ENCODE measurements at regions not wholly inside any gene's neighbourhood (a gene's known extent, or its start where the extent isn't known, plus 50 kb on each side); places are given as distances from the start of the nearest gene placed in this dataset.

DNA sequence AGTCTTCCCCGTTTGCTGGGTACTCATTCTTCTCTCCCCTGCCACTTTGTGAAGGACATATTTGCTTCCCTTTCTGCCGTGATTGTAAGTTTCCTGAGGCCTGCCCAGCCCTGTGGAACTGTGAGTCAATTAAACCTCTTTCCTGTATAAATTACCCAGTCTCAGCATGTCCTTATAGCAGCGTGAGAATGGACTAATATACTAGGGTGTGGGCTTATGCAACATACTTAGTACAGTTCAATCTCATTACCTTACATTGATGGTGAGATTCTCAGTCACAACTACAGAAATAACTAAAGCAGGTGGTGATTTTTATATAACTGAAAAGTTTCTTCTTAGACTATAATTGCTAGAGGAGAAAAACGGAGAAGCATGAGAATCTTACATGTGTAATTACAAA, 237.9 kb upstream of the MMADHC start:
- Histone ChIP-seq H3K4me1 (ENCODE audit: control insufficient read depth, extremely low read depth, insufficient read depth, low read length) (peaks cover 3% of the 10 kb centered on the region), H3K27me3 (ENCODE audit: control insufficient read depth, extremely low read depth, insufficient read depth, low read length) (no peaks in the 10 kb centered on the region), H3K27ac (ENCODE audit: control insufficient read depth, insufficient read depth, low read length) (no peak overlapping the region), H3K4me2 (ENCODE audit: control insufficient read depth, extremely low read depth, insufficient read depth, low read depth, low read length) (no peak overlapping the region), H3K9me3 (ENCODE audit: control insufficient read depth, low read depth, low read length) (no peaks in the 10 kb centered on the region), H4K20me1 (ENCODE audit: control insufficient read depth, extremely low read depth, insufficient read depth, low read length) (no peaks in the 10 kb centered on the region), H3K79me2 (ENCODE audit: control insufficient read depth, insufficient read depth, low read length) (no peaks in the 10 kb centered on the region), H3K36me3 (ENCODE audit: control insufficient read depth in 2 of 2, extremely low read depth in 1 of 2, insufficient read depth in 2 of 2, low read length in 2 of 2) (no peaks in the 10 kb centered on the region), H3K9ac (ENCODE audit: control insufficient read depth, extremely low read depth, insufficient read depth, low read length) (no peak overlapping the region), H3K4me3 (ENCODE audit: control insufficient read depth in 2 of 3, extremely low read depth in 1 of 3, insufficient read depth in 2 of 3, low read depth in 1 of 3, low read length in 3 of 3) (no peak overlapping the region), H3K9me1 (ENCODE audit: control insufficient read depth, extremely low read depth, insufficient read depth, low read length) (no peaks in the 10 kb centered on the region), H2AFZ (ENCODE audit: control insufficient read depth, low read length) (no peak overlapping the region)
- no peak for DNase-seq (ENCODE audit: low read depth, low spot score)
- FAIRE-seq: no peak
- dilution Hi-C loops (cut with MboI; ENCODE audit: extremely low pct_ligation_motif_present, low sequenced_read_pairs): no loop called here
- TF ChIP-seq EZH2 (IDR thresholded peaks at IDR 0.05; ENCODE audit: low read length) (no peak), CTCF (optimal IDR thresholded peaks at IDR 0.05 in 1 of 3, IDR thresholded peaks at IDR 0.05 in 1 of 3, conservative IDR thresholded peaks at IDR 0.05 in 1 of 3; ENCODE audit: extremely low read depth in 1 of 3, insufficient read depth in 2 of 3, low read length in 3 of 3) (no peak)

GRCh38 chr2:149824136-149824535, 236.6 kb upstream of the MMADHC start:
- Histone ChIP-seq H3K9me3 (ENCODE audit: control insufficient read depth, low read depth, low read length) (no peaks in the 10 kb centered on the region), H4K20me1 (ENCODE audit: control insufficient read depth, extremely low read depth, insufficient read depth, low read length) (no peaks in the 10 kb centered on the region), H3K4me1 (ENCODE audit: control insufficient read depth, extremely low read depth, insufficient read depth, low read length) (peaks cover 6% of the 10 kb centered on the region), H3K27ac (ENCODE audit: control insufficient read depth, insufficient read depth, low read length) (no peak overlapping the region), H3K4me3 (ENCODE audit: control insufficient read depth in 2 of 3, extremely low read depth in 1 of 3, insufficient read depth in 2 of 3, low read depth in 1 of 3, low read length in 3 of 3) (no peak overlapping the region), H3K4me2 (ENCODE audit: control insufficient read depth, extremely low read depth, insufficient read depth, low read depth, low read length) (no peak overlapping the region), H2AFZ (ENCODE audit: control insufficient read depth, low read length) (no peak overlapping the region), H3K9ac (ENCODE audit: control insufficient read depth, extremely low read depth, insufficient read depth, low read length) (no peak overlapping the region), H3K9me1 (ENCODE audit: control insufficient read depth, extremely low read depth, insufficient read depth, low read length) (no peaks in the 10 kb centered on the region), H3K27me3 (ENCODE audit: control insufficient read depth, extremely low read depth, insufficient read depth, low read length) (no peaks in the 10 kb centered on the region), H3K79me2 (ENCODE audit: control insufficient read depth, insufficient read depth, low read length) (no peaks in the 10 kb centered on the region), H3K36me3 (ENCODE audit: control insufficient read depth in 2 of 2, extremely low read depth in 1 of 2, insufficient read depth in 2 of 2, low read length in 2 of 2) (no peaks in the 10 kb centered on the region)
- FAIRE-seq (no peak), DNase-seq (ENCODE audit: low read depth, low spot score) (no peak)
- dilution Hi-C loops (cut with MboI; ENCODE audit: extremely low pct_ligation_motif_present, low sequenced_read_pairs): no loop called here
- TF ChIP-seq CTCF (optimal IDR thresholded peaks at IDR 0.05 in 1 of 3, IDR thresholded peaks at IDR 0.05 in 1 of 3, conservative IDR thresholded peaks at IDR 0.05 in 1 of 3; ENCODE audit: extremely low read depth in 1 of 3, insufficient read depth in 2 of 3, low read length in 3 of 3): no peak
- TF ChIP-seq EZH2 (IDR thresholded peaks at IDR 0.05; ENCODE audit: low read length): no peak

All from keratinocyte (primary cell).